ENCODE measurements at regions not wholly inside any gene's neighbourhood (a gene's known extent, or its start where the extent isn't known, plus 50 kb on each side); places are given as distances from the start of the nearest gene placed in this dataset.

GRCh38 chr12:115264605-115265004, 580.6 kb upstream of the TBX3 start:
- TF ChIP-seq CTCF (IDR thresholded peaks at IDR 0.05; ENCODE audit: low read depth, low read length), result no peak
- DNase-seq (ENCODE audit: low read depth, low spot score), result no peak
- in situ Hi-C loops (cut with HindIII; ENCODE audit: low sequenced_read_pairs), result no loop called here
- no peak overlapping the region for H3K4me3 ChIP-seq (ENCODE audit: low read depth, low read length)

- in situ Hi-C loops (cut with HindIII; ENCODE audit: low sequenced_read_pairs), result no loop called here
- no peak for DNase-seq (ENCODE audit: low read depth, low spot score)
- H3K4me3 ChIP-seq (ENCODE audit: low read depth, low read length), result no peak overlapping the region
- TF ChIP-seq CTCF (IDR thresholded peaks at IDR 0.05; ENCODE audit: low read depth, low read length), result no peak
These were observed 577.9 kb upstream of the TBX3 start for GRCh38 chr12:115261691-115262398.

GRCh38 chr12:115260762-115261675, 577.0 kb upstream of the TBX3 start:
- DNase-seq (ENCODE audit: low read depth, low spot score), result no peak
- H3K4me3 ChIP-seq (ENCODE audit: low read depth, low read length), result no peak overlapping the region
- no peak for TF ChIP-seq CTCF (IDR thresholded peaks at IDR 0.05; ENCODE audit: low read depth, low read length)
- in situ Hi-C loops (cut with HindIII; ENCODE audit: low sequenced_read_pairs), result no loop called here

GRCh38 chr12:115259968-115260747, 576.2 kb upstream of the TBX3 start:
- DNase-seq (ENCODE audit: low read depth, low spot score), result no peak
- H3K4me3 ChIP-seq (ENCODE audit: low read depth, low read length), result no peak overlapping the region
- in situ Hi-C loops (cut with HindIII; ENCODE audit: low sequenced_read_pairs), result no loop called here
- no peak for TF ChIP-seq CTCF (IDR thresholded peaks at IDR 0.05; ENCODE audit: low read depth, low read length)

GRCh38 chr12:115257791-115258190, 573.8 kb upstream of the TBX3 start:
- TF ChIP-seq CTCF (IDR thresholded peaks at IDR 0.05; ENCODE audit: low read depth, low read length), result no peak
- DNase-seq (ENCODE audit: low read depth, low spot score), result no peak
- no peak overlapping the region for H3K4me3 ChIP-seq (ENCODE audit: low read depth, low read length)

GRCh38 chr12:115255962-115256361, 572.0 kb upstream of the TBX3 start:
- no peak for TF ChIP-seq CTCF (IDR thresholded peaks at IDR 0.05; ENCODE audit: low read depth, low read length)
- in situ Hi-C loops (cut with HindIII; ENCODE audit: low sequenced_read_pairs), result no loop called here
- no peak for DNase-seq (ENCODE audit: low read depth, low spot score)
- no peak overlapping the region for H3K4me3 ChIP-seq (ENCODE audit: low read depth, low read length)

More at GRCh38 chr12:115257791-115258190, 573.8 kb upstream of the TBX3 start:
- in situ Hi-C loops (cut with HindIII; ENCODE audit: low sequenced_read_pairs), result no loop called here

Measured in astrocyte of the spinal cord (primary cell).